H1 (cell line): ENCODE measurements at regions not wholly inside any gene's neighbourhood (a gene's known extent, or its start where the extent isn't known, plus 50 kb on each side); places are given as distances from the start of the nearest gene placed in this dataset.

Experiments
- CHD7 ChIP-seq: fragments of 300-600 bp; sonication (generic); IDR thresholded peaks from 2 replicates; pipeline ENCODE4 v1.7.1; 2012; ENCODE audit warnings: low read length, moderate library complexity, mild to moderate bottlenecking, inconsistent platforms; ENCODE audit not compliant: insufficient replicate concordance
- CTBP2 ChIP-seq: IDR thresholded peaks from 2 replicates; pipeline ENCODE4 v1.7.0; 2011; ENCODE audit warnings: borderline replicate concordance, mild to moderate bottlenecking, moderate library complexity, mixed read lengths, low read length; ENCODE audit not compliant: insufficient read depth, insufficient read length
- NRF1 ChIP-seq: IDR thresholded peaks from 2 replicates; pipeline ENCODE4 v1.6.1; 2011; ENCODE audit warnings: mild to moderate bottlenecking, low read depth, low read length, improper control_type of control experiment
- POLR2AphosphoS5 ChIP-seq: IDR thresholded peaks from 2 replicates; pipeline ENCODE4 v1.6.1; 2011; ENCODE audit warnings: low read depth, low read length
- RBBP5 ChIP-seq: IDR thresholded peaks from 2 replicates; pipeline ENCODE4 v1.7.1; 2012; ENCODE audit warnings: low read depth, mild to moderate bottlenecking, inconsistent platforms, low read length, moderate library complexity, borderline replicate concordance
- TBP ChIP-seq: IDR thresholded peaks from 2 replicates; pipeline ENCODE4 v1.6.1; 2011; ENCODE audit warnings: low read depth, low read length, improper control_type of control experiment
- TF ChIP-seq, protein P1 (sequence below), 3 experiments: IDR thresholded peaks; 1 replicate in 2 of 3; 2 replicates in 1 of 3; pipeline versions ENCODE4 v1.5.1 to v1.6.1; 2011; ENCODE audit warnings: low read length in 3 of 3, mild to moderate bottlenecking in 3 of 3, inconsistent platforms in 2 of 3, low read depth in 1 of 3, moderate library complexity in 1 of 3; ENCODE audit not compliant: insufficient read depth in 1 of 3; ENCODE audit errors: control extremely low read depth in 1 of 3
- TF ChIP-seq, protein P2 (sequence below): IDR thresholded peaks from 2 replicates; pipeline ENCODE4 v1.6.1; 2011; ENCODE audit warnings: low read length, improper control_type of control experiment

GRCh38 chr3:168546707-168547106 is 451.0 kb upstream of the GOLIM4 start (continued):
- no peak for TF ChIP-seq CHD7
- no peak for TF ChIP-seq NRF1
- TF ChIP-seq, protein P1, sequence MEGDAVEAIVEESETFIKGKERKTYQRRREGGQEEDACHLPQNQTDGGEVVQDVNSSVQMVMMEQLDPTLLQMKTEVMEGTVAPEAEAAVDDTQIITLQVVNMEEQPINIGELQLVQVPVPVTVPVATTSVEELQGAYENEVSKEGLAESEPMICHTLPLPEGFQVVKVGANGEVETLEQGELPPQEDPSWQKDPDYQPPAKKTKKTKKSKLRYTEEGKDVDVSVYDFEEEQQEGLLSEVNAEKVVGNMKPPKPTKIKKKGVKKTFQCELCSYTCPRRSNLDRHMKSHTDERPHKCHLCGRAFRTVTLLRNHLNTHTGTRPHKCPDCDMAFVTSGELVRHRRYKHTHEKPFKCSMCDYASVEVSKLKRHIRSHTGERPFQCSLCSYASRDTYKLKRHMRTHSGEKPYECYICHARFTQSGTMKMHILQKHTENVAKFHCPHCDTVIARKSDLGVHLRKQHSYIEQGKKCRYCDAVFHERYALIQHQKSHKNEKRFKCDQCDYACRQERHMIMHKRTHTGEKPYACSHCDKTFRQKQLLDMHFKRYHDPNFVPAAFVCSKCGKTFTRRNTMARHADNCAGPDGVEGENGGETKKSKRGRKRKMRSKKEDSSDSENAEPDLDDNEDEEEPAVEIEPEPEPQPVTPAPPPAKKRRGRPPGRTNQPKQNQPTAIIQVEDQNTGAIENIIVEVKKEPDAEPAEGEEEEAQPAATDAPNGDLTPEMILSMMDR (IDR thresholded peaks at IDR 0.05; ENCODE audit: control extremely low read depth in 1 of 3, insufficient read depth in 1 of 3, low read depth in 1 of 3, low read length in 3 of 3) = no peak
- no peak for TF ChIP-seq CTBP2
- no peak for TF ChIP-seq POLR2AphosphoS5
- TF ChIP-seq, protein P2, sequence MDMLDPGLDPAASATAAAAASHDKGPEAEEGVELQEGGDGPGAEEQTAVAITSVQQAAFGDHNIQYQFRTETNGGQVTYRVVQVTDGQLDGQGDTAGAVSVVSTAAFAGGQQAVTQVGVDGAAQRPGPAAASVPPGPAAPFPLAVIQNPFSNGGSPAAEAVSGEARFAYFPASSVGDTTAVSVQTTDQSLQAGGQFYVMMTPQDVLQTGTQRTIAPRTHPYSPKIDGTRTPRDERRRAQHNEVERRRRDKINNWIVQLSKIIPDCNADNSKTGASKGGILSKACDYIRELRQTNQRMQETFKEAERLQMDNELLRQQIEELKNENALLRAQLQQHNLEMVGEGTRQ = no peak
- TF ChIP-seq RBBP5 = no peak
- no peak for TF ChIP-seq TBP
